ENCODE measurements at regions not wholly inside any gene's neighbourhood (a gene's known extent, or its start where the extent isn't known, plus 50 kb on each side); places are given as distances from the start of the nearest gene placed in this dataset.
A peak's percentile ranks its signal among the peaks of the same experiment; 100 is the strongest.

- TF ChIP-seq OVOL3 (tag by site-specific recombination; IDR thresholded peaks at IDR 0.05) (no peak), ZNF335 (tag by site-specific recombination; conservative IDR thresholded peaks at IDR 0.05) (peak; percentile 39; the same call in 1 of the 2 replicates), TRIM28 (IDR thresholded peaks at IDR 0.05; ENCODE audit: borderline replicate concordance, low read length) (0 out of 2 replicates have a peak, but pooled peaks have one; percentile 19), ZNF843 (tag by site-specific recombination; IDR thresholded peaks at IDR 0.05) (no peak), ZNF544 (tag by site-specific recombination; IDR thresholded peaks at IDR 0.05) (no peak), ZNF701 (tag by site-specific recombination; IDR thresholded peaks at IDR 0.05) (no peak), ZBTB8A (tag by site-specific recombination; IDR thresholded peaks at IDR 0.05) (no peak)
Measured at GRCh38 chr9:75451045-75451444, 362.7 kb downstream of the OSTF1 start (continued).

- Histone ChIP-seq H3K4me3 (ENCODE audit: low read depth, low read length) (no peak overlapping the region), H3K27ac (ENCODE audit: extremely low read depth, low read depth, low read length) (peak overlapping the region; percentile 82), H3K4me1 (ENCODE audit: control insufficient read depth, insufficient read depth, low read length) (peaks cover 18% of the 10 kb centered on the region), H3K36me3 (ENCODE audit: control insufficient read depth in 2 of 2, insufficient read depth in 1 of 2, low read length in 2 of 2) (no peaks in the 10 kb centered on the region), H3K9me3 (ENCODE audit: control insufficient read depth, insufficient read depth, low read depth, low read length) (no peaks in the 10 kb centered on the region)
- CTCF ChIA-PET = interaction anchor here (1.1 kb wide), 1 partner anchor 81 kb away, joined by 3 read pairs; no protein-coding TSS in a partner anchor
- POLR2A ChIA-PET = no interaction called here
- TF ChIP-seq ZNF629 (tag by site-specific recombination; IDR thresholded peaks at IDR 0.05) (peak; percentile 58), KLF1 (tag by site-specific recombination; IDR thresholded peaks at IDR 0.05) (no peak), WT1 (tag by site-specific recombination; IDR thresholded peaks at IDR 0.05) (0 out of 2 replicates have a peak, but pooled peaks have one; percentile 36), HOXC10 (CRISPR knock-in tag; IDR thresholded peaks at IDR 0.05) (no peak), KLF10 (tag by site-specific recombination; IDR thresholded peaks at IDR 0.05) (peak; percentile 33; the same call in 1 of the 2 replicates), ZNF10 (tag by site-specific recombination; IDR thresholded peaks at IDR 0.05) (no peak), PRDM10 (tag by site-specific recombination; IDR thresholded peaks at IDR 0.05) (no peak), SP7 (tag by site-specific recombination; IDR thresholded peaks at IDR 0.05) (peak; percentile 91), MZF1 (tag by site-specific recombination; IDR thresholded peaks at IDR 0.05; ENCODE audit: borderline replicate concordance) (no peak), PRDM6 (tag by site-specific recombination; IDR thresholded peaks at IDR 0.05) (peak; percentile 83), ZNF391 (tag by site-specific recombination; IDR thresholded peaks at IDR 0.05; ENCODE audit: borderline replicate concordance, low read depth) (no peak), ZBTB44 (tag by site-specific recombination; IDR thresholded peaks at IDR 0.05) (0 out of 2 replicates have a peak, but pooled peaks have one; percentile 40), GLIS1 (tag by site-specific recombination; IDR thresholded peaks at IDR 0.05) (no peak), TSHZ1 (tag by site-specific recombination; IDR thresholded peaks at IDR 0.05; ENCODE audit: borderline replicate concordance) (peak; percentile 28; the same call in 1 of the 2 replicates), INSM2 (tag by site-specific recombination; IDR thresholded peaks at IDR 0.05) (0 out of 2 replicates have a peak, but pooled peaks have one; percentile 28), ZBTB1 (tag by site-specific recombination; IDR thresholded peaks at IDR 0.05) (no peak), ZNF426 (tag by site-specific recombination; IDR thresholded peaks at IDR 0.05) (no peak), ZXDB (tag by site-specific recombination; IDR thresholded peaks at IDR 0.05) (peak; percentile 42; the same call in 1 of the 2 replicates)
Measured at GRCh38 chr9:75451505-75451904, 363.2 kb downstream of the OSTF1 start.

Data from HEK293 (cell line).